SU-DHL-6 (cell line): ENCODE measurements at regions not wholly inside any gene's neighbourhood (a gene's known extent, or its start where the extent isn't known, plus 50 kb on each side); places are given as distances from the start of the nearest gene placed in this dataset.

Experiments
- EZH2phosphoT487 ChIP-seq: fragments of 200-600 bp; sonication (generic), shearing (Covaris generic); conservative IDR thresholded peaks from 2 replicates; pipeline ENCODE4 v1.6.1; 2018; ENCODE audit warnings: mild to moderate bottlenecking, antibody characterized with exemption, low read length, moderate library complexity, mixed read lengths
- TF ChIP-seq, protein P1 (sequence below): fragments of 200-600 bp; sonication (generic); IDR thresholded peaks from one replicate; pipeline ENCODE4 v1.5.1; 2017; ENCODE audit warnings: antibody characterized with exemption, mild to moderate bottlenecking, low read length, moderate library complexity; ENCODE audit not compliant: insufficient read depth, poor library complexity, severe bottlenecking

DNA sequence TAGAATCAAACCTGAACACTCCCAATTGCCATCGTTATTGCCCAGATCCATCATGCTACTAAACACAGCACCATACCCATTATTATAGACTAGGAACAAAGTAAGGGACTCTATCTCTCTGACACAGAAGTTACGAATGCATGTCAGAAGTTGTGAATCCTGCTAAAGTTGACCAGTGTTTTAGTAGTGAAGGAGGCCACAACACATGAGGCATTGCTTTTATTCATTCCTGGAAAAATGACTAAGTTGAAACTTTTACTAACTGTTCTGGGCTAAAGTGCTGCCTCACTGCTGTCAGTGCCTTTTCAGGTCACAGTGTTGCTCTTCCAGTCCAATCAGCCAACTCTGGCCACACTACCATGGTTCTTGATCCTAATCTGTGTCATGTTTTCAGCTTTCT is 911.1 kb downstream of the TTLL7 start:
- TF ChIP-seq, protein P1, sequence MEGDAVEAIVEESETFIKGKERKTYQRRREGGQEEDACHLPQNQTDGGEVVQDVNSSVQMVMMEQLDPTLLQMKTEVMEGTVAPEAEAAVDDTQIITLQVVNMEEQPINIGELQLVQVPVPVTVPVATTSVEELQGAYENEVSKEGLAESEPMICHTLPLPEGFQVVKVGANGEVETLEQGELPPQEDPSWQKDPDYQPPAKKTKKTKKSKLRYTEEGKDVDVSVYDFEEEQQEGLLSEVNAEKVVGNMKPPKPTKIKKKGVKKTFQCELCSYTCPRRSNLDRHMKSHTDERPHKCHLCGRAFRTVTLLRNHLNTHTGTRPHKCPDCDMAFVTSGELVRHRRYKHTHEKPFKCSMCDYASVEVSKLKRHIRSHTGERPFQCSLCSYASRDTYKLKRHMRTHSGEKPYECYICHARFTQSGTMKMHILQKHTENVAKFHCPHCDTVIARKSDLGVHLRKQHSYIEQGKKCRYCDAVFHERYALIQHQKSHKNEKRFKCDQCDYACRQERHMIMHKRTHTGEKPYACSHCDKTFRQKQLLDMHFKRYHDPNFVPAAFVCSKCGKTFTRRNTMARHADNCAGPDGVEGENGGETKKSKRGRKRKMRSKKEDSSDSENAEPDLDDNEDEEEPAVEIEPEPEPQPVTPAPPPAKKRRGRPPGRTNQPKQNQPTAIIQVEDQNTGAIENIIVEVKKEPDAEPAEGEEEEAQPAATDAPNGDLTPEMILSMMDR = no peak
- no peak for TF ChIP-seq EZH2phosphoT487
